ENCODE measurements at regions not wholly inside any gene's neighbourhood (a gene's known extent, or its start where the extent isn't known, plus 50 kb on each side); places are given as distances from the start of the nearest gene placed in this dataset.

DNA sequence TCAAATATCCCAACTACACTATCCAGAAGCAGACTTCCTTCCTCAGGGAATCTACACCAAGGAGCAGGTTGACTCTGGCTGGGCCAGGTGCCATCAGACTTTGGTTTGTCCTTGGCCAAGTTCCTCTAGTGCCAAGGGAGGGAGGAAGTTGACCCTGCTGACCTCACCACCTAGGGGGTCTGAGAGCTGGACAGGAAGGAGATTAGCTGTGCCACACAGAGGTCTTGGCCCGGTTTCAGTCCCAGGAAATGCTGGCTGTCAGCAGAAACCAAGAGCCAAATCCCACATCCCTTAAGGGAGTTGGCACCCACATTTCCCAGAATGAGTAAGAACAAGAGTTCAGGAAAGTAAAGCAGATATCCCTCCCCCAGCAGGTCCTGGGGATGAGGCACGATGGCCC lies 178.2 kb downstream of the SALL1 start:
- H3K4me1 ChIP-seq (ENCODE audit: control insufficient read depth, insufficient read depth, low read length): no peaks in the 10 kb centered on the region
- WGBS, 2 experiments (ENCODE audit: extremely low coverage in 2 of 2, insufficient read length in 1 of 2): no CpG with 5 or more reads among the region's 2 CpGs
- H3K79me1 ChIP-seq (ENCODE audit: low read depth in 1 of 2, low read length in 2 of 2): no peaks in the 10 kb centered on the region
- H3K56ac ChIP-seq (ENCODE audit: extremely low read depth, insufficient read depth, low read length): no peak overlapping the region
- DNase-seq (no peak), ATAC-seq (ENCODE audit: low read depth) (no peak)
- ChIA-PET CTCF (no interaction called here), POLR2A (ENCODE audit: unreplicated experiment) (no interaction called here)
- H4K8ac ChIP-seq (ENCODE audit: low read depth in 2 of 2, low read length in 2 of 2): no peak overlapping the region
- no peak overlapping the region for H2BK20ac ChIP-seq (ENCODE audit: low read depth, low read length)
- H3K4ac ChIP-seq (ENCODE audit: low read depth, low read length): no peak overlapping the region
- H2AK9ac ChIP-seq (replicated peaks; ENCODE audit: low read depth, low read length, poor library complexity): no peak overlapping the region
- H3K9me3 ChIP-seq (ENCODE audit: control insufficient read depth, insufficient read depth, low read length): no peaks in the 10 kb centered on the region; the same call in 1 of the 2 replicates
- in situ Hi-C loops (cut with MboI; ENCODE audit: low sequenced_read_pairs) (no loop called here), intact Hi-C loops (cut with micrococcal nuclease) (no loop called here), dilution Hi-C loops (cut with HindIII; ENCODE audit: low sequenced_read_pairs, unreplicated experiment) (no loop called here)
- TF ChIP-seq POLR2A (IDR thresholded peaks at IDR 0.05; ENCODE audit: low read depth, low read length) (no peak), SMC3 (IDR thresholded peaks at IDR 0.05; ENCODE audit: low read depth, low read length) (no peak), ELK1 (IDR thresholded peaks at IDR 0.05; ENCODE audit: borderline replicate concordance, low read depth, low read length) (no peak), MAFK (IDR thresholded peaks at IDR 0.05; ENCODE audit: low read depth, low read length) (no peak), USF2 (IDR thresholded peaks at IDR 0.05; ENCODE audit: low read depth, low read length) (no peak), NFE2L2 (IDR thresholded peaks at IDR 0.05; ENCODE audit: low read depth, low read length) (no peak), RFX5 (IDR thresholded peaks at IDR 0.05; ENCODE audit: low read depth, low read length) (no peak), RCOR1 (IDR thresholded peaks at IDR 0.05; ENCODE audit: insufficient replicate concordance, low read length) (no peak), CTCF (conservative IDR thresholded peaks at IDR 0.05; ENCODE audit: low read depth, low read length) (no peak), BHLHE40 (IDR thresholded peaks at IDR 0.05; ENCODE audit: low read depth, low read length) (no peak), FOS (IDR thresholded peaks at IDR 0.05; ENCODE audit: low read depth, low read length) (no peak), MXI1 (IDR thresholded peaks at IDR 0.05; ENCODE audit: borderline replicate concordance, low read depth, low read length) (no peak), MAZ (IDR thresholded peaks at IDR 0.05; ENCODE audit: borderline replicate concordance, low read depth, low read length) (no peak), RAD21 (IDR thresholded peaks at IDR 0.05; ENCODE audit: low read length) (no peak), CHD1 (IDR thresholded peaks at IDR 0.05; ENCODE audit: low read depth, low read length) (no peak)
- H3K23ac ChIP-seq (ENCODE audit: low read depth, low read length): no peak overlapping the region
- no peak overlapping the region for H4K5ac ChIP-seq (ENCODE audit: low read depth, low read length)
- no TSS peak for BruUV-seq (replicated peaks)
- H3K27me3 ChIP-seq (ENCODE audit: control insufficient read depth, insufficient read depth, low read length): no peaks in the 10 kb centered on the region
- H3K4me2 ChIP-seq (ENCODE audit: low read depth, low read length): no peak overlapping the region
- H4K91ac ChIP-seq (ENCODE audit: insufficient read depth, low read depth, low read length): no peak overlapping the region
- no peak overlapping the region for H3K18ac ChIP-seq (ENCODE audit: low read depth, low read length)
- no peak overlapping the region for H3K4me3 ChIP-seq (ENCODE audit: insufficient read depth, low read depth, low read length)
- H2AK5ac ChIP-seq (ENCODE audit: low read depth, low read length): no peak overlapping the region
- H2AFZ ChIP-seq (replicated peaks; ENCODE audit: low read length, poor library complexity): no peak overlapping the region
- H3K9ac ChIP-seq (ENCODE audit: low read depth, low read length): no peak overlapping the region
- no peaks in the 10 kb centered on the region for H3K9me1 ChIP-seq (ENCODE audit: insufficient read depth, low read length)
- no peak overlapping the region for H3K14ac ChIP-seq (replicated peaks; ENCODE audit: low read depth, low read length)
- H2BK15ac ChIP-seq (ENCODE audit: low read depth, low read length): no peak overlapping the region
- no peaks in the 10 kb centered on the region for H3K36me3 ChIP-seq (ENCODE audit: control insufficient read depth, insufficient read depth, low read length)
- H4K20me1 ChIP-seq (ENCODE audit: insufficient read depth, low read length): no peaks in the 10 kb centered on the region
- H2BK5ac ChIP-seq (ENCODE audit: low read depth, low read length, poor library complexity, severe bottlenecking): no peak overlapping the region
- no peak overlapping the region for H2BK120ac ChIP-seq (ENCODE audit: low read depth, low read length)
- H3K27ac ChIP-seq (ENCODE audit: insufficient read depth, low read length): no peak overlapping the region

Data from IMR-90 (cell line).